ENCODE measurements at regions not wholly inside any gene's neighbourhood (a gene's known extent, or its start where the extent isn't known, plus 50 kb on each side); places are given as distances from the start of the nearest gene placed in this dataset.

GRCh38 chr14:43198465-43198864 is 1308.6 kb downstream of the FSCB start:
- TF ChIP-seq EP300 (IDR thresholded peaks at IDR 0.05) (no peak), POLR2A (IDR thresholded peaks at IDR 0.05) (no peak), CTCF (IDR thresholded peaks at IDR 0.05) (no peak), POLR2AphosphoS5 (IDR thresholded peaks at IDR 0.05) (no peak)
- H3K27ac ChIP-seq: no peak overlapping the region
- no peaks in the 10 kb centered on the region for H3K4me1 ChIP-seq
- H3K36me3 ChIP-seq: no peaks in the 10 kb centered on the region
- no peak overlapping the region for H3K4me3 ChIP-seq
- WGBS, 2 donors (ENCODE audit: low coverage in 1 of 2): 60 to 72% methylated on average over 2 of the region's 2 CpGs
- ATAC-seq: no peak
- H3K9me3 ChIP-seq: no peaks in the 10 kb centered on the region
- H3K27me3 ChIP-seq: no peaks in the 10 kb centered on the region

- H3K27me3 ChIP-seq: no peaks in the 10 kb centered on the region
- 75 to 80% methylated on average over 1 to 3 of the region's 3 CpGs for WGBS, 2 donors (ENCODE audit: low coverage in 1 of 2)
- no peaks in the 10 kb centered on the region for H3K4me1 ChIP-seq
- no peak overlapping the region for H3K4me3 ChIP-seq
- no peaks in the 10 kb centered on the region for H3K36me3 ChIP-seq
- no peak for TF ChIP-seq EP300 (IDR thresholded peaks at IDR 0.05)
- TF ChIP-seq POLR2AphosphoS5 (IDR thresholded peaks at IDR 0.05): no peak
- TF ChIP-seq CTCF (IDR thresholded peaks at IDR 0.05): no peak
- no peak for TF ChIP-seq POLR2A (IDR thresholded peaks at IDR 0.05)
- no peak overlapping the region for H3K27ac ChIP-seq
- ATAC-seq: no peak
- H3K9me3 ChIP-seq: no peaks in the 10 kb centered on the region
These were observed 1322.5 kb downstream of the FSCB start for GRCh38 chr14:43184540-43184939.

GRCh38 chr14:43183916-43184315 is 1323.2 kb downstream of the FSCB start:
- H3K27me3 ChIP-seq: no peaks in the 10 kb centered on the region
- no peaks in the 10 kb centered on the region for H3K9me3 ChIP-seq
- no peaks in the 10 kb centered on the region for H3K36me3 ChIP-seq
- TF ChIP-seq CTCF (IDR thresholded peaks at IDR 0.05) (no peak), EP300 (IDR thresholded peaks at IDR 0.05) (no peak), POLR2A (IDR thresholded peaks at IDR 0.05) (no peak), POLR2AphosphoS5 (IDR thresholded peaks at IDR 0.05) (no peak)
- 76 to 97% methylated on average over 3 of the region's 3 CpGs for WGBS, 2 donors (ENCODE audit: low coverage in 1 of 2)
- H3K4me1 ChIP-seq: no peaks in the 10 kb centered on the region
- H3K4me3 ChIP-seq: no peak overlapping the region
- no peak overlapping the region for H3K27ac ChIP-seq
- no peak for ATAC-seq

GRCh38 chr14:43175896-43176295 is 1331.2 kb downstream of the FSCB start:
- Histone ChIP-seq H3K27me3 (no peaks in the 10 kb centered on the region), H3K9me3 (no peaks in the 10 kb centered on the region), H3K36me3 (no peaks in the 10 kb centered on the region), H3K27ac (no peak overlapping the region), H3K4me1 (no peaks in the 10 kb centered on the region), H3K4me3 (no peak overlapping the region)
- WGBS, 2 donors (ENCODE audit: low coverage in 1 of 2): 49 to 56% methylated on average over 2 of the region's 2 CpGs
- ATAC-seq: no peak
- TF ChIP-seq POLR2A (IDR thresholded peaks at IDR 0.05): no peak
- TF ChIP-seq CTCF (IDR thresholded peaks at IDR 0.05): no peak
- TF ChIP-seq EP300 (IDR thresholded peaks at IDR 0.05): no peak
- no peak for TF ChIP-seq POLR2AphosphoS5 (IDR thresholded peaks at IDR 0.05)

GRCh38 chr14:43172899-43173548 is 1334.1 kb downstream of the FSCB start:
- TF ChIP-seq POLR2A (IDR thresholded peaks at IDR 0.05): no peak
- no peak for TF ChIP-seq EP300 (IDR thresholded peaks at IDR 0.05)
- TF ChIP-seq POLR2AphosphoS5 (IDR thresholded peaks at IDR 0.05): no peak
- TF ChIP-seq CTCF (IDR thresholded peaks at IDR 0.05): no peak
- Histone ChIP-seq H3K4me3 (no peak overlapping the region), H3K9me3 (no peaks in the 10 kb centered on the region), H3K36me3 (no peaks in the 10 kb centered on the region), H3K27ac (no peak overlapping the region), H3K27me3 (no peaks in the 10 kb centered on the region), H3K4me1 (no peaks in the 10 kb centered on the region)
- ATAC-seq: no peak

Measured in gastroesophageal sphincter (tissue), 4 donors.